Testis (tissue), 2 donors: ENCODE measurements at regions not wholly inside any gene's neighbourhood (a gene's known extent, or its start where the extent isn't known, plus 50 kb on each side); places are given as distances from the start of the nearest gene placed in this dataset.
"Not testable (repeated sequence)": the region's sequence is repeated elsewhere in the genome, so short reads cannot be mapped to it uniquely, and the experiment has no call there.

Source experiments
- CTCF ChIP-seq, 3 experiments: fragments of 450-650 bp in 2 of 3; fragments of 200-600 bp in 1 of 3; sonication (generic) in 1 of 3; IDR thresholded peaks; one replicate each; pipeline ENCODE4 v1.5.1; 2016 to 2019; ENCODE audit warnings: antibody characterized with exemption in 3 of 3, mild to moderate bottlenecking in 2 of 3, moderate library complexity in 1 of 3
- POLR2A ChIP-seq: fragments of 450-650 bp; IDR thresholded peaks from one replicate; pipeline ENCODE4 v1.6.1; 2017; ENCODE audit warnings: antibody characterized with exemption, mild to moderate bottlenecking, moderate library complexity

- not testable (repeated sequence) for TF ChIP-seq CTCF (IDR thresholded peaks at IDR 0.05); POLR2A
These were observed 153.1 kb downstream of the FOXD4L6 start for GRCh38 chr9:40975351-40975750.
